Fibroblast of lung (primary cell): ENCODE measurements at regions not wholly inside any gene's neighbourhood (a gene's known extent, or its start where the extent isn't known, plus 50 kb on each side); places are given as distances from the start of the nearest gene placed in this dataset.
A peak's percentile ranks its signal among the peaks of the same experiment; 100 is the strongest.

ENCODE experiments used
- DNase-seq, 2 donors: peaks; one replicate each; pipeline versions ENCODE4 v3.0.0 to v3.0.0-alpha.2; 2010; ENCODE audit warnings: low read depth in 2 of 2
- H2AFZ ChIP-seq: 2 replicates; pipeline ENCODE4 v1.5.1; 2012; ENCODE audit warnings: low read length, control low read depth, inconsistent platforms
- H3K27ac ChIP-seq: 2 replicates; pipeline ENCODE4 v1.5.1; 2011; ENCODE audit warnings: low read length, control low read depth; ENCODE audit not compliant: insufficient read depth
- H3K27me3 ChIP-seq: 2 replicates; pipeline ENCODE4 v1.5.1; 2011; ENCODE audit warnings: mild to moderate bottlenecking, low read length; ENCODE audit not compliant: control insufficient read depth, insufficient read depth
- H3K36me3 ChIP-seq: 2 replicates; pipeline ENCODE4 v1.5.1; 2011; ENCODE audit warnings: low read length; ENCODE audit not compliant: control insufficient read depth, insufficient read depth
- H3K4me1 ChIP-seq: 2 replicates; pipeline ENCODE4 v1.5.1; 2011; ENCODE audit warnings: low read length; ENCODE audit not compliant: control insufficient read depth, insufficient read depth; ENCODE audit errors: extremely low read depth
- H3K4me2 ChIP-seq: 2 replicates; pipeline ENCODE4 v1.5.1; 2011; ENCODE audit warnings: low read length, control low read depth; ENCODE audit not compliant: insufficient read depth; ENCODE audit errors: extremely low read depth
- H3K4me3 ChIP-seq, 4 experiments: fragments of 200-600 bp in 1 of 4; sonication (generic) in 1 of 4; replicated peaks in 1 of 4; 2 replicates each; pipeline ENCODE4 v1.5.1; 2011 to 2016; ENCODE audit warnings: low read length in 4 of 4, low read depth in 3 of 4, mild to moderate bottlenecking in 3 of 4, control low read depth in 2 of 4, inconsistent platforms in 1 of 4, mixed read lengths in 1 of 4; ENCODE audit not compliant: insufficient read depth in 1 of 4; ENCODE audit errors: control extremely low read depth in 1 of 4
- H3K79me2 ChIP-seq: 2 replicates; pipeline ENCODE4 v1.5.1; 2012; ENCODE audit warnings: mild to moderate bottlenecking, low read length, inconsistent platforms; ENCODE audit not compliant: control insufficient read depth, insufficient read depth
- H3K9ac ChIP-seq: 2 replicates; pipeline ENCODE4 v1.5.1; 2011; ENCODE audit warnings: mild to moderate bottlenecking, low read length, control low read depth; ENCODE audit not compliant: insufficient read depth
- H3K9me3 ChIP-seq: 2 replicates; pipeline ENCODE4 v1.5.1; 2012; ENCODE audit warnings: low read depth, low read length; ENCODE audit not compliant: control insufficient read depth, insufficient read depth
- H4K20me1 ChIP-seq: 2 replicates; pipeline ENCODE4 v1.5.1; 2011; ENCODE audit warnings: low read length; ENCODE audit not compliant: control insufficient read depth, insufficient read depth; ENCODE audit errors: extremely low read depth
- CTCF ChIP-seq, 2 donors: IDR thresholded peaks in 1 of 2; conservative IDR thresholded peaks in 1 of 2; 1 replicate in 1 of 2; 2 replicates in 1 of 2; pipeline ENCODE4 v1.5.1; 2011 to 2012; ENCODE audit warnings: low read length in 2 of 2, control low read depth in 1 of 2, inconsistent platforms in 1 of 2, low read depth in 1 of 2, mild to moderate bottlenecking in 1 of 2
- EZH2 ChIP-seq: IDR thresholded peaks from 2 replicates; pipeline ENCODE4 v1.5.1; 2012; ENCODE audit warnings: low read length, control low read depth, mild to moderate bottlenecking; ENCODE audit errors: missing control alignments

DNA sequence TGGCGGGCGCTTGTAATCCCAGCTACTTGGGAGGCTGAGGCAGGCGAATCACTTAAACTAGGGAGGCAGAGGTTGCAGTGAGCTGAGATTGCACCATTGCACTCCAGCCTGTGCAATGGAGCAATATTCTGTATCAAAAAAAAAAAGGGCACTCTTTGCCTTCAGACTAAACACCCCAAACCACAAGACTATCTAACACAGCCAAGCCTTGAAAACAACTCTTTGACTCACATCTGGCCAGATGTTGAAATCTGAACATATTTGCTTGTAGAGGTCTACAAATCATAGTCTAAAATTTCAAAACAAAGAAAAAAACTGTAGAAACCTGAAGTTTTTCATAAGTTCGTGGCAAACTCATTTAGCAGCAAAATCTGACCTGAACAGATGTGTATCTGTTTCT lies 94.9 kb downstream of the FAM161A start:
- Histone ChIP-seq H4K20me1 (no peaks in the 10 kb centered on the region), H3K27me3 (no peaks in the 10 kb centered on the region), H3K9me3 (no peaks in the 10 kb centered on the region), H3K9ac (no peak overlapping the region), H3K4me2 (peak overlapping the region; percentile 9), H3K79me2 (no peaks in the 10 kb centered on the region), H3K36me3 (no peaks in the 10 kb centered on the region), H2AFZ (no peak overlapping the region), H3K4me1 (peaks cover 4% of the 10 kb centered on the region), H3K4me3 (peak overlapping the region in 1 of 4 experiments; percentile 28), H3K27ac (no peak overlapping the region)
- peak; percentile 74 to 99 for DNase-seq
- TF ChIP-seq CTCF (conservative IDR thresholded peaks at IDR 0.05 in 1 of 2, IDR thresholded peaks at IDR 0.05 in 1 of 2; ENCODE audit: low read depth in 1 of 2, low read length in 2 of 2) (no peak), EZH2 (no peak)

DNA sequence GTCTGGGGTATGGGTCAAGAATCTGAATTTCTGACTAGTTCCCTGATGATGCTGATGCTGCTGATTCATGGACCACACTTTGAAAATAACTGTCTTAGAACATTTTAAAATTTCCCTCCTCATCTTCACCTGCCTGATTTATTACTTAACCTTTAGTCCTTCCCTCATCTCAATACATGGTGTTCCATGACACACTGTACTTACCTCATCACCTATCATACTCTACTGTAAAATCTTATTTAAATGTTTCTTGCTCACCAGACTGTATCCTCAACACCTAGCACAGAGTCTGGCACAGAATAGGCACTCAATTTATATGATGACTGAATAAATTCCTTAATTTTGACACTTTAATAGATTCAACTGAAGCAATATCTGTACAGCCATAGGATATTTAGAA lies 95.7 kb downstream of the FAM161A start:
- H3K27ac ChIP-seq, result no peak overlapping the region
- H2AFZ ChIP-seq, result no peak overlapping the region
- H3K36me3 ChIP-seq, result no peaks in the 10 kb centered on the region
- no peak for TF ChIP-seq CTCF (conservative IDR thresholded peaks at IDR 0.05 in 1 of 2, IDR thresholded peaks at IDR 0.05 in 1 of 2; ENCODE audit: low read depth in 1 of 2, low read length in 2 of 2)
- no peak for TF ChIP-seq EZH2
- peaks cover 4% of the 10 kb centered on the region for H3K4me1 ChIP-seq
- no peak overlapping the region for H3K4me3 ChIP-seq
- no peaks in the 10 kb centered on the region for H3K27me3 ChIP-seq
- no peak overlapping the region for H3K4me2 ChIP-seq
- H3K9ac ChIP-seq, result no peak overlapping the region
- no peaks in the 10 kb centered on the region for H3K79me2 ChIP-seq
- no peaks in the 10 kb centered on the region for H3K9me3 ChIP-seq
- no peak for DNase-seq
- no peaks in the 10 kb centered on the region for H4K20me1 ChIP-seq

DNA sequence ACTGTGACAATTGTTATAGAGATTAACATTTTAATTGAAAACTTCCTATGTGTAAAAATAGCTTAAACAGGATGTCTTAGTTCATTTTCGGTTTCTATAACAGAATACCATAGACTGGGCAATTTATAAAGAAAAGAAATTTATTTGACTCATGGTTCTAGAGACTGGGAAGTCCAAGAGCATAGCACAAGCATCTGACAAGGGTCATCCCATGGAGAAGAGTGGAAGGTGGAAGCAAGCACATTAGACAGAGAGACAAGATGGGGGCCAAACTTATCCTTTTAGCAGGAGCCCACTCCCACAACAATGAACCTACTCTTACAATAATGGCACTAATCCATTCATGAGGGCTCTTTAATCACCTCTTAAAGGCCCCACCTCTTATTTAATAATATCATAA lies 100.3 kb downstream of the FAM161A start:
- H3K27ac ChIP-seq, result no peak overlapping the region
- H3K79me2 ChIP-seq, result no peaks in the 10 kb centered on the region
- H2AFZ ChIP-seq, result no peak overlapping the region
- no peak for TF ChIP-seq CTCF (conservative IDR thresholded peaks at IDR 0.05 in 1 of 2, IDR thresholded peaks at IDR 0.05 in 1 of 2; ENCODE audit: low read depth in 1 of 2, low read length in 2 of 2)
- no peak for TF ChIP-seq EZH2
- no peaks in the 10 kb centered on the region for H3K9me3 ChIP-seq
- H3K4me3 ChIP-seq, result no peak overlapping the region
- no peaks in the 10 kb centered on the region for H3K4me1 ChIP-seq
- H3K9ac ChIP-seq, result no peak overlapping the region
- DNase-seq, result no peak
- H3K4me2 ChIP-seq, result no peak overlapping the region
- no peaks in the 10 kb centered on the region for H3K27me3 ChIP-seq
- H3K36me3 ChIP-seq, result no peaks in the 10 kb centered on the region
- no peaks in the 10 kb centered on the region for H4K20me1 ChIP-seq
